Endothelial cell of umbilical vein (primary cell): ENCODE measurements at regions not wholly inside any gene's neighbourhood (a gene's known extent, or its start where the extent isn't known, plus 50 kb on each side); places are given as distances from the start of the nearest gene placed in this dataset.

ENCODE experiments used
- CTCF ChIP-seq, 2 donors: IDR thresholded peaks; 1 replicate in 1 of 2; 2 replicates in 1 of 2; pipeline ENCODE4 v1.5.1; 2011; ENCODE audit warnings: low read length in 2 of 2, mild to moderate bottlenecking in 2 of 2, moderate library complexity in 2 of 2, control low read depth in 1 of 2, inconsistent platforms in 1 of 2, low read depth in 1 of 2; ENCODE audit not compliant: insufficient read depth in 1 of 2; ENCODE audit errors: extremely low read depth in 1 of 2
- MYC ChIP-seq: IDR thresholded peaks from one replicate; pipeline ENCODE4 v1.6.1; 2011; ENCODE audit warnings: mild to moderate bottlenecking, low read depth, low read length
- POLR2A ChIP-seq: IDR thresholded peaks from 2 replicates; pipeline ENCODE4 v1.6.1; 2012; ENCODE audit warnings: low read depth, mild to moderate bottlenecking, control low read depth, low read length
- POLR2AphosphoS5 ChIP-seq: IDR thresholded peaks from 2 replicates; pipeline ENCODE4 v1.6.1; 2012; ENCODE audit warnings: low read depth, mild to moderate bottlenecking, control low read depth, low read length, moderate library complexity; ENCODE audit not compliant: insufficient read depth

GRCh38 chr3:44060164-44060563 is 181.5 kb upstream of the TOPAZ1 start:
- TF ChIP-seq CTCF (IDR thresholded peaks at IDR 0.05; ENCODE audit: extremely low read depth in 1 of 2, insufficient read depth in 1 of 2, low read depth in 1 of 2, low read length in 2 of 2): no peak
- TF ChIP-seq POLR2A: no peak
- no peak for TF ChIP-seq MYC
- TF ChIP-seq POLR2AphosphoS5: no peak
